Mucosa of rectum (tissue), 2 donors: ENCODE measurements at regions not wholly inside any gene's neighbourhood (a gene's known extent, or its start where the extent isn't known, plus 50 kb on each side); places are given as distances from the start of the nearest gene placed in this dataset.

Source experiments
- H3K27ac ChIP-seq, 2 donors: one replicate each; pipeline ENCODE4 v1.7.0; 2013; ENCODE audit warnings: inconsistent platforms in 2 of 2, low read depth in 2 of 2, low read length in 2 of 2
- H3K27me3 ChIP-seq, 2 donors: one replicate each; pipeline ENCODE4 v1.7.0; 2013; ENCODE audit warnings: low read length in 2 of 2; ENCODE audit not compliant: control insufficient read depth in 2 of 2, insufficient read depth in 2 of 2
- H3K36me3 ChIP-seq, 2 donors: one replicate each; pipeline ENCODE4 v1.7.0; 2013; ENCODE audit warnings: low read length in 2 of 2; ENCODE audit not compliant: control insufficient read depth in 2 of 2, insufficient read depth in 2 of 2
- H3K4me1 ChIP-seq, 2 donors: one replicate each; pipeline ENCODE4 v1.7.0; 2013; ENCODE audit warnings: low read length in 2 of 2, mild to moderate bottlenecking in 1 of 2; ENCODE audit not compliant: control insufficient read depth in 2 of 2, insufficient read depth in 2 of 2
- H3K4me3 ChIP-seq, 2 donors: one replicate each; pipeline ENCODE4 v1.7.0; 2013; ENCODE audit warnings: low read length in 2 of 2
- H3K9ac ChIP-seq, 2 donors: one replicate each; pipeline ENCODE4 v1.7.0; 2013; ENCODE audit warnings: low read length in 2 of 2, low read depth in 1 of 2, mild to moderate bottlenecking in 1 of 2
- H3K9me3 ChIP-seq, 2 donors: one replicate each; pipeline ENCODE4 v1.7.0; 2013; ENCODE audit warnings: low read length in 2 of 2; ENCODE audit not compliant: control insufficient read depth in 2 of 2
- donor health status: healthy.
- donor health status: Normal muscosa, but diverticular disease.

- Histone ChIP-seq H3K4me3 (no peak overlapping the region), H3K4me1 (peaks cover 6 to 7% of the 10 kb centered on the region in 2 donors), H3K36me3 (peaks cover 9 to 11% of the 10 kb centered on the region in 2 donors), H3K27ac (no peak overlapping the region), H3K9me3 (no peaks in the 10 kb centered on the region), H3K27me3 (no peaks in the 10 kb centered on the region), H3K9ac (no peak overlapping the region)
Measured at GRCh38 chr20:19807946-19808330, 49.9 kb downstream of the RIN2 start.

- Histone ChIP-seq H3K9ac (no peak overlapping the region), H3K4me1 (peaks cover 6 to 7% of the 10 kb centered on the region in 2 donors), H3K4me3 (no peak overlapping the region), H3K9me3 (no peaks in the 10 kb centered on the region), H3K36me3 (peaks cover 7 to 11% of the 10 kb centered on the region in 2 donors), H3K27me3 (no peaks in the 10 kb centered on the region), H3K27ac (no peak overlapping the region)
Measured at GRCh38 chr20:19808498-19808897, 50.4 kb downstream of the RIN2 start.

GRCh38 chr20:19809505-19809904, 51.4 kb downstream of the RIN2 start:
- Histone ChIP-seq H3K27me3 (no peaks in the 10 kb centered on the region), H3K4me1 (peaks cover 6 to 7% of the 10 kb centered on the region in 2 donors), H3K9ac (no peak overlapping the region), H3K27ac (no peak overlapping the region), H3K4me3 (no peak overlapping the region), H3K36me3 (peaks cover 7 to 11% of the 10 kb centered on the region in 2 donors), H3K9me3 (no peaks in the 10 kb centered on the region)

GRCh38 chr20:19811231-19811630, 53.2 kb downstream of the RIN2 start:
- no peak overlapping the region for H3K27ac ChIP-seq

GRCh38 chr20:19812056-19812455, 54.0 kb downstream of the RIN2 start:
- H3K27ac ChIP-seq, result no peak overlapping the region
- H3K36me3 ChIP-seq, result peaks cover 7 to 8% of the 10 kb centered on the region in 2 donors
- no peak overlapping the region for H3K9ac ChIP-seq
- no peak overlapping the region for H3K4me3 ChIP-seq
- no peaks in the 10 kb centered on the region for H3K9me3 ChIP-seq
- no peaks in the 10 kb centered on the region for H3K4me1 ChIP-seq
- H3K27me3 ChIP-seq, result no peaks in the 10 kb centered on the region

More at GRCh38 chr20:19811231-19811630, 53.2 kb downstream of the RIN2 start:
- no peaks in the 10 kb centered on the region for H3K27me3 ChIP-seq
- no peak overlapping the region for H3K4me3 ChIP-seq
- no peak overlapping the region for H3K9ac ChIP-seq
- H3K9me3 ChIP-seq, result no peaks in the 10 kb centered on the region
- H3K4me1 ChIP-seq, result peaks cover 6 to 7% of the 10 kb centered on the region in 2 donors
- peaks cover 7 to 8% of the 10 kb centered on the region in 2 donors for H3K36me3 ChIP-seq

- Histone ChIP-seq H3K27ac (no peak overlapping the region), H3K4me3 (no peak overlapping the region), H3K4me1 (no peaks in the 10 kb centered on the region), H3K9ac (no peak overlapping the region), H3K9me3 (no peaks in the 10 kb centered on the region), H3K36me3 (peaks cover 7 to 8% of the 10 kb centered on the region in 2 donors), H3K27me3 (no peaks in the 10 kb centered on the region)
Measured at GRCh38 chr20:19812696-19813095, 54.6 kb downstream of the RIN2 start.

GRCh38 chr20:19813846-19814640, 56.0 kb downstream of the RIN2 start:
- H3K4me3 ChIP-seq, result no peak overlapping the region
- H3K27ac ChIP-seq, result no peak overlapping the region
- H3K9me3 ChIP-seq, result no peaks in the 10 kb centered on the region
- H3K36me3 ChIP-seq, result peaks cover 8% of the 10 kb centered on the region in 2 donors
- H3K4me1 ChIP-seq, result no peaks in the 10 kb centered on the region
- no peak overlapping the region for H3K9ac ChIP-seq
- no peaks in the 10 kb centered on the region for H3K27me3 ChIP-seq

GRCh38 chr20:19815553-19815991, 57.5 kb downstream of the RIN2 start:
- Histone ChIP-seq H3K9me3 (no peaks in the 10 kb centered on the region), H3K36me3 (peaks cover 2 to 3% of the 10 kb centered on the region in 2 donors), H3K9ac (no peak overlapping the region), H3K4me3 (no peak overlapping the region), H3K4me1 (no peaks in the 10 kb centered on the region), H3K27ac (no peak overlapping the region), H3K27me3 (no peaks in the 10 kb centered on the region)

GRCh38 chr20:19816386-19816785, 58.3 kb downstream of the RIN2 start:
- H3K4me1 ChIP-seq, result no peaks in the 10 kb centered on the region
- no peak overlapping the region for H3K4me3 ChIP-seq
- H3K9ac ChIP-seq, result no peak overlapping the region
- no peaks in the 10 kb centered on the region for H3K27me3 ChIP-seq
- no peak overlapping the region for H3K27ac ChIP-seq
- H3K36me3 ChIP-seq, result peaks cover under 1 to 3% of the 10 kb centered on the region in 2 donors
- no peaks in the 10 kb centered on the region for H3K9me3 ChIP-seq

GRCh38 chr20:19817017-19817416, 59.0 kb downstream of the RIN2 start:
- no peak overlapping the region for H3K27ac ChIP-seq
- no peak overlapping the region for H3K4me3 ChIP-seq
- H3K27me3 ChIP-seq, result no peaks in the 10 kb centered on the region
- peaks cover 0 to 3% of the 10 kb centered on the region in 2 donors for H3K36me3 ChIP-seq
- H3K9me3 ChIP-seq, result no peaks in the 10 kb centered on the region
- no peak overlapping the region for H3K9ac ChIP-seq
- no peaks in the 10 kb centered on the region for H3K4me1 ChIP-seq
